ENCODE measurements at regions not wholly inside any gene's neighbourhood (a gene's known extent, or its start where the extent isn't known, plus 50 kb on each side); places are given as distances from the start of the nearest gene placed in this dataset.

DNA sequence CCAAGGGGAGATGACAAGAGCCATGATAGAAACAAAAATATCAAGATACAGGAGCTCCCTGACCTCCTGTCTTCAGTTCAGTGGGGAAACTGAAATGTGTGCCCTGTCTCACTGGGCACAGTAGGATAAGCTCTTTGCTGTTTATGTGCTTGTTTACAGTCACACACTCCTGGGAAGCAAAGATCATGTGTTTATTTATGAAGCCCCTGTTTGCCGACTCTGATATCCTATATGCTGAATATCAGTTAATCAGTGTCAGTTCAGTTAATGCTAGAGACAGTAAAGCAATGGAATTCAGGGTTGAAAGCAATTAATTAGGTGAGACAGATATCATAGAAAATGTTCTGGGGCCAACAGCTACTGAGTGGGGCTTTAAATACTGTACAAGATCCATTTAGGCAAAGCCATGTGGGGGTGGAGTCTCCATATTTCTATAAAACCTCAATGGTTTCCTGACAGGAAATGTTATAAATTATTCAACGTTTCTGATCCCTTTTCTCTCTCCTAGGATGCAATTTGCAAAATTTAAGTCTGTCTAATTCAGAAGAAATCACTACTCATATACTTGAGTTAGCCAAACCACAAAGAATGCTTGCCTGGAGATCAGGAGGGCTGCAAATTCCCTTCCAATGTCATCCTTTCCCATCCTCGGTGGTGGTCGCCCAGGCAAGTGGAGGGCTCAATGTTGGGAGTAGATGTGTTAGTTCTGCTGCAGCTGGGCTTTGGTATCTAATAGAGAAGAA lies 551.3 kb downstream of the CMPK2 start:
- TF ChIP-seq, protein P1, sequence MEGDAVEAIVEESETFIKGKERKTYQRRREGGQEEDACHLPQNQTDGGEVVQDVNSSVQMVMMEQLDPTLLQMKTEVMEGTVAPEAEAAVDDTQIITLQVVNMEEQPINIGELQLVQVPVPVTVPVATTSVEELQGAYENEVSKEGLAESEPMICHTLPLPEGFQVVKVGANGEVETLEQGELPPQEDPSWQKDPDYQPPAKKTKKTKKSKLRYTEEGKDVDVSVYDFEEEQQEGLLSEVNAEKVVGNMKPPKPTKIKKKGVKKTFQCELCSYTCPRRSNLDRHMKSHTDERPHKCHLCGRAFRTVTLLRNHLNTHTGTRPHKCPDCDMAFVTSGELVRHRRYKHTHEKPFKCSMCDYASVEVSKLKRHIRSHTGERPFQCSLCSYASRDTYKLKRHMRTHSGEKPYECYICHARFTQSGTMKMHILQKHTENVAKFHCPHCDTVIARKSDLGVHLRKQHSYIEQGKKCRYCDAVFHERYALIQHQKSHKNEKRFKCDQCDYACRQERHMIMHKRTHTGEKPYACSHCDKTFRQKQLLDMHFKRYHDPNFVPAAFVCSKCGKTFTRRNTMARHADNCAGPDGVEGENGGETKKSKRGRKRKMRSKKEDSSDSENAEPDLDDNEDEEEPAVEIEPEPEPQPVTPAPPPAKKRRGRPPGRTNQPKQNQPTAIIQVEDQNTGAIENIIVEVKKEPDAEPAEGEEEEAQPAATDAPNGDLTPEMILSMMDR (IDR thresholded peaks at IDR 0.05; ENCODE audit: low read depth, low read length): no peak
- TF ChIP-seq POLR2A (IDR thresholded peaks at IDR 0.05; ENCODE audit: extremely low read depth, insufficient read length): no peak
- no peak for TF ChIP-seq MYC (IDR thresholded peaks at IDR 0.05; ENCODE audit: low read depth, low read length)
- no peak for TF ChIP-seq MAX (IDR thresholded peaks at IDR 0.05; ENCODE audit: low read depth, low read length)
